CD4-positive, alpha-beta T cell treated with Interleukin-1 beta for 1 hour (primary cell): ENCODE measurements at regions not wholly inside any gene's neighbourhood (a gene's known extent, or its start where the extent isn't known, plus 50 kb on each side); places are given as distances from the start of the nearest gene placed in this dataset.
"Not testable (repeated sequence)": the region's sequence is repeated elsewhere in the genome, so short reads cannot be mapped to it uniquely, and the experiment has no call there.

Source experiments
- DNase-seq, 2 donors: peaks; one replicate each; pipeline ENCODE4 v3.0.0-alpha.2; 2020 to 2022

GRCh38 chr21:18970416-18970815 lies 566.8 kb upstream of the TMPRSS15 start:
- DNase-seq, result no peak

GRCh38 chr21:18970941-18971340 lies 567.4 kb upstream of the TMPRSS15 start:
- DNase-seq, result no peak

- no peak for DNase-seq
Measured at GRCh38 chr21:18985584-18985983, 582.0 kb upstream of the TMPRSS15 start.

GRCh38 chr21:18986197-18986596 lies 582.6 kb upstream of the TMPRSS15 start:
- DNase-seq, result no peak

GRCh38 chr21:18987520-18988026 lies 584.0 kb upstream of the TMPRSS15 start:
- DNase-seq, result no peak

GRCh38 chr21:18989953-18990495 lies 586.4 kb upstream of the TMPRSS15 start:
- DNase-seq, result no peak

GRCh38 chr21:18991846-18992245 lies 588.3 kb upstream of the TMPRSS15 start:
- DNase-seq, result no peak

- no peak for DNase-seq
Measured at GRCh38 chr21:19010251-19010650, 606.7 kb upstream of the TMPRSS15 start.

- no peak for DNase-seq
Measured at GRCh38 chr21:19010996-19011395, 607.4 kb upstream of the TMPRSS15 start.

- no peak for DNase-seq
Measured at GRCh38 chr21:19011451-19011850, 607.9 kb upstream of the TMPRSS15 start.

- DNase-seq, result no peak
Measured at GRCh38 chr21:19013916-19014315, 610.3 kb upstream of the TMPRSS15 start.

GRCh38 chr21:19018529-19018928 lies 614.9 kb upstream of the TMPRSS15 start:
- no peak for DNase-seq

- DNase-seq, result no peak
Measured at GRCh38 chr21:19022978-19023377, 619.4 kb upstream of the TMPRSS15 start.

- no peak for DNase-seq
Measured at GRCh38 chr21:19026911-19027310, 623.3 kb upstream of the TMPRSS15 start.

GRCh38 chr21:19029816-19030215 lies 626.2 kb upstream of the TMPRSS15 start:
- no peak for DNase-seq

GRCh38 chr21:19031953-19032352 lies 628.4 kb upstream of the TMPRSS15 start:
- no peak for DNase-seq

GRCh38 chr21:19034041-19034440 lies 630.5 kb upstream of the TMPRSS15 start:
- no peak for DNase-seq

GRCh38 chr21:19034560-19034959 lies 631.0 kb upstream of the TMPRSS15 start:
- DNase-seq, result no peak

- no peak for DNase-seq
Measured at GRCh38 chr21:19045876-19046275, 642.3 kb upstream of the TMPRSS15 start.

- no peak for DNase-seq
Measured at GRCh38 chr21:19048098-19048672, 644.6 kb upstream of the TMPRSS15 start.

- no peak for DNase-seq
Measured at GRCh38 chr21:19049567-19049966, 646.0 kb upstream of the TMPRSS15 start.

GRCh38 chr21:19065164-19065563 lies 661.6 kb upstream of the TMPRSS15 start:
- DNase-seq, result no peak

- no peak for DNase-seq
Measured at GRCh38 chr21:19076031-19076430, 672.4 kb upstream of the TMPRSS15 start.

- DNase-seq, result no peak
Measured at GRCh38 chr21:19109694-19110093, 706.1 kb upstream of the TMPRSS15 start.

- DNase-seq, result not testable (repeated sequence)
Measured at GRCh38 chr21:19119259-19119658, 715.7 kb upstream of the TMPRSS15 start.
